Stomach (tissue), 8 donors: ENCODE measurements at regions not wholly inside any gene's neighbourhood (a gene's known extent, or its start where the extent isn't known, plus 50 kb on each side); places are given as distances from the start of the nearest gene placed in this dataset.
A peak's percentile ranks its signal among the peaks of the same experiment; 100 is the strongest.

Experiments
- DNase-seq, 2 donors: peaks; one replicate each; pipeline versions ENCODE4 v3.0.0 to v3.0.0-alpha.2; 2013 to 2019
- H3K27ac ChIP-seq, 5 donors: fragments of 200-600 bp in 4 of 5; sonication (generic) in 4 of 5; one replicate each; pipeline ENCODE4 v1.5.1; 2013 to 2019; ENCODE audit warnings: mild to moderate bottlenecking in 1 of 5, moderate library complexity in 1 of 5
- H3K27me3 ChIP-seq, 3 donors: fragments of 200-600 bp; sonication (generic); one replicate each; pipeline ENCODE4 v1.5.1; 2017 to 2019; ENCODE audit warnings: mixed run types in 1 of 3
- H3K36me3 ChIP-seq, 4 donors: fragments of 200-600 bp; sonication (generic); 1 replicate in 3 of 4; 2 replicates in 1 of 4; pipeline ENCODE4 v1.5.1; 2016 to 2019
- H3K4me1 ChIP-seq, 4 donors: fragments of 200-600 bp; sonication (generic); one replicate each; pipeline ENCODE4 v1.5.1; 2016 to 2019
- H3K4me3 ChIP-seq, 4 donors: fragments of 200-600 bp; sonication (generic) in 3 of 4; one replicate each; pipeline ENCODE4 v1.5.1; 2016 to 2019; ENCODE audit warnings: mild to moderate bottlenecking in 1 of 4
- H3K9me3 ChIP-seq, 4 donors: fragments of 200-600 bp; sonication (generic); one replicate each; pipeline ENCODE4 v1.5.1; 2016 to 2019
- EP300 ChIP-seq: sonication (generic); formaldehyde crosslinking; IDR thresholded peaks from one replicate; pipeline ENCODE4 v1.6.1; 2017; ENCODE audit warnings: antibody characterized with exemption
- POLR2A ChIP-seq, 4 donors: fragments of 450-650 bp; IDR thresholded peaks; one replicate each; pipeline ENCODE4 v1.6.1; 2016; ENCODE audit warnings: antibody characterized with exemption in 4 of 4, control low read depth in 2 of 4, mild to moderate bottlenecking in 1 of 4, moderate library complexity in 1 of 4
- POLR2AphosphoS5 ChIP-seq, 3 donors: sonication (generic); formaldehyde crosslinking; IDR thresholded peaks; one replicate each; pipeline ENCODE4 v1.6.1; 2016; ENCODE audit warnings: antibody characterized with exemption in 3 of 3
- whole genome bisulfite sequencing, 5 donors: extraction: QIAGEN DNeasy Blood & Tissue Kit in 3 of 5; methylation state at CpG; one replicate each; pipeline versions ENCODE4 v1.1.5 to v1.1.7; 2013 to 2018; 5-methylcytosine and 5-hydroxymethylcytosine counted together
- intact Hi-C: fragments of 100-400 bp; cut with DNase I; formaldehyde crosslinking; loops from one replicate; pipeline ENCODE4 v1.15.1; 2023; ENCODE audit warnings: low total_unique reads
- TF ChIP-seq, protein P1 (sequence below), 7 experiments: fragments of 450-650 bp in 4 of 7; fragments of 200-600 bp in 3 of 7; sonication (generic) in 3 of 7; IDR thresholded peaks; one replicate each; pipeline ENCODE4 v1.5.1; 2016 to 2019; ENCODE audit warnings: antibody characterized with exemption in 7 of 7, control low read depth in 2 of 7, mild to moderate bottlenecking in 1 of 7
- donor health status: healthy with polysubstance abuse.
- donor health status: Bipolar disorder and iron deficiency.
- donor health status: healthy.

DNA sequence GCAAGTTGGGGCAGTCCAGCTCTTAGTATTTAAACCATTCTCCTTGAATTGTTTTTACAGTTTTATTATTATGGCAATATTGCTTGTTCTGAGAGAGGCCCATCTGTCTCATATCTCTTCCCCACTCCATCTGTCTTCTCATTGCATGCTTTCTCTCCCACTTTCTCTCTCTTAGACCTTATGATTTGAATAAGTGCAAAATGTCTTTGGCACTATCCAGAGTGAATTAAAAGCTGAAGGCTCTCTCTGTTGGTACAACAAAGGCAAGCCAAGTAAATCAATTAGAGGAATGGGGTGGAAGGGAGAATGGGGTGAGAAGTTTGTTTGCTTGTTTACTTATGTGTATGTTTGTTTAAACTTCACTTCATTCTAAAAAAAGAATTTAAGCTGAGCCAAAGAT, 195.3 kb upstream of the RFX3 start:
- intact Hi-C loops, result no loop called here
- Histone ChIP-seq H3K27ac (no peak overlapping the region), H3K9me3 (no peaks in the 10 kb centered on the region), H3K36me3 (no peaks in the 10 kb centered on the region), H3K4me3 (no peak overlapping the region), H3K27me3 (no peaks in the 10 kb centered on the region), H3K4me1 (no peaks in the 10 kb centered on the region)
- no peak for DNase-seq
- TF ChIP-seq POLR2A (IDR thresholded peaks at IDR 0.05) (no peak), POLR2AphosphoS5 (IDR thresholded peaks at IDR 0.05) (no peak), EP300 (no peak)
- TF ChIP-seq, protein P1, sequence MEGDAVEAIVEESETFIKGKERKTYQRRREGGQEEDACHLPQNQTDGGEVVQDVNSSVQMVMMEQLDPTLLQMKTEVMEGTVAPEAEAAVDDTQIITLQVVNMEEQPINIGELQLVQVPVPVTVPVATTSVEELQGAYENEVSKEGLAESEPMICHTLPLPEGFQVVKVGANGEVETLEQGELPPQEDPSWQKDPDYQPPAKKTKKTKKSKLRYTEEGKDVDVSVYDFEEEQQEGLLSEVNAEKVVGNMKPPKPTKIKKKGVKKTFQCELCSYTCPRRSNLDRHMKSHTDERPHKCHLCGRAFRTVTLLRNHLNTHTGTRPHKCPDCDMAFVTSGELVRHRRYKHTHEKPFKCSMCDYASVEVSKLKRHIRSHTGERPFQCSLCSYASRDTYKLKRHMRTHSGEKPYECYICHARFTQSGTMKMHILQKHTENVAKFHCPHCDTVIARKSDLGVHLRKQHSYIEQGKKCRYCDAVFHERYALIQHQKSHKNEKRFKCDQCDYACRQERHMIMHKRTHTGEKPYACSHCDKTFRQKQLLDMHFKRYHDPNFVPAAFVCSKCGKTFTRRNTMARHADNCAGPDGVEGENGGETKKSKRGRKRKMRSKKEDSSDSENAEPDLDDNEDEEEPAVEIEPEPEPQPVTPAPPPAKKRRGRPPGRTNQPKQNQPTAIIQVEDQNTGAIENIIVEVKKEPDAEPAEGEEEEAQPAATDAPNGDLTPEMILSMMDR (IDR thresholded peaks at IDR 0.05), result no peak

DNA sequence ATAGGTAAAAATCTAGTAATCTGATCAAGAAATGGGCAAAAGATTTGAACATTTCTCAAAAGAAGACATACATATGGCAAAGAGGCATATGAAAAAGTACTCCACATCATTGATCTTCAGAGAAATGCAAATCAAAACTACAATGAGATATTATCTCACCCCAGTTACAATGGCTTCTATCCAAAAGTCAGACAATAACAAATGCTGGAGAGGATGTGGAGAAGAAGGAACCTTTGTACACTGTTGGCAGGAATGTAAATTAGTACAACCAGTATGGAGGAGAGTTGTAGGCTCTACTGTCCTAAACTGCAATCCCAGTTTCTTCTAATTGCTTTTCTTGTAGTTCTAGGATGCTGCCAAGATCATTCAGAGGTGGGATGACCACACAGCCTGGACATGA, 193.5 kb upstream of the RFX3 start:
- Histone ChIP-seq H3K4me3 (no peak overlapping the region), H3K36me3 (no peaks in the 10 kb centered on the region), H3K9me3 (no peaks in the 10 kb centered on the region), H3K27ac (no peak overlapping the region), H3K4me1 (no peaks in the 10 kb centered on the region), H3K27me3 (no peaks in the 10 kb centered on the region)
- no peak for DNase-seq
- intact Hi-C loops, result no loop called here
- TF ChIP-seq POLR2AphosphoS5 (IDR thresholded peaks at IDR 0.05), result no peak
- no peak for TF ChIP-seq EP300
- TF ChIP-seq, protein P1 (IDR thresholded peaks at IDR 0.05), result no peak
- TF ChIP-seq POLR2A (IDR thresholded peaks at IDR 0.05), result no peak

DNA sequence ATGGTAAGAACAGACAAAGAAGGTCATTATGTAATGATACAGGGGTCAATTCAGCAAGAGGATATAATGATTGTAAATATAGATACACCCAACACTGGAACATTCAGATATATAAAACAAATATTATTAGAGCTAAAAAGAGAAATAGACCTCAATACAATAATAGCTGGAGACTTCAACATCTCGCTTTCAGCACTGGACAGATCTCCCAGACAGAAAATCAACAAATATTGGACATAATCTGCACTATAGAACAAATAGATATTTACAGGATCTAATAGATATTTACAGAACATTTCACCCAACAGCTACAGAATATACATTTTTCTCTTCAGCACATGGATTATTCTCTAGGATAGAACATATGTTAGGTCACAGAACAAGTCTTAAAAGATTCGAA, 190.6 kb upstream of the RFX3 start:
- no peaks in the 10 kb centered on the region for H3K4me1 ChIP-seq
- DNase-seq, result no peak
- H3K4me3 ChIP-seq, result no peak overlapping the region
- no peaks in the 10 kb centered on the region for H3K9me3 ChIP-seq
- H3K36me3 ChIP-seq, result no peaks in the 10 kb centered on the region
- TF ChIP-seq, protein P1 (IDR thresholded peaks at IDR 0.05), result no peak
- TF ChIP-seq POLR2A (IDR thresholded peaks at IDR 0.05), result no peak
- TF ChIP-seq POLR2AphosphoS5 (IDR thresholded peaks at IDR 0.05), result no peak
- TF ChIP-seq EP300, result no peak
- H3K27me3 ChIP-seq, result no peaks in the 10 kb centered on the region
- no peak overlapping the region for H3K27ac ChIP-seq
- intact Hi-C loops, result no loop called here
- WGBS, 5 donors, result 47 to 81% (median 67%) methylated on average over 2 of the region's 2 CpGs

DNA sequence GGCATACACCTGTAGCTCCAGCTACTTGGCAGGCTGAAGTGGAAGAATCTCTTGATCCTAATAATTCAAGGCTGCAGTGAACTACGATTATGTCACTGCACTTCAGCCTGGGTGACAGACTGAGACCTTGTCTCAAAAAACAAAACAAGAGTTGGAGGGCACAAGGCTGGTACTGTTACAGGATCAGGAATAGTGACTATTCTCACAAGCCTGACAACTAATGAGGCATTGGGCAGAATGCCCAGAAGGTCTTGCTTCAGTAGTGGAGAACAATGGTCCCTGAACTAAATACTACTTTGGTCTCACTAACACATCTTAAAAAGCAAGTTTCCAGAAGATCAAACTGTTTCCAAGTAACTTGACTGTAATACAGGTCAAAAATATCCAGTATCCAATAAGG, 182.9 kb upstream of the RFX3 start:
- no peak overlapping the region for H3K27ac ChIP-seq
- intact Hi-C loops, result no loop called here
- no peaks in the 10 kb centered on the region for H3K4me1 ChIP-seq
- WGBS, 5 donors, result 34 to 67% (median 38%) methylated on average over 1 of the region's 1 CpG
- H3K36me3 ChIP-seq, result no peaks in the 10 kb centered on the region
- TF ChIP-seq POLR2A (IDR thresholded peaks at IDR 0.05), result no peak
- H3K4me3 ChIP-seq, result no peak overlapping the region
- no peaks in the 10 kb centered on the region for H3K27me3 ChIP-seq
- H3K9me3 ChIP-seq, result no peaks in the 10 kb centered on the region
- DNase-seq, result peak in 1 of 2 donors; percentile 59

DNA sequence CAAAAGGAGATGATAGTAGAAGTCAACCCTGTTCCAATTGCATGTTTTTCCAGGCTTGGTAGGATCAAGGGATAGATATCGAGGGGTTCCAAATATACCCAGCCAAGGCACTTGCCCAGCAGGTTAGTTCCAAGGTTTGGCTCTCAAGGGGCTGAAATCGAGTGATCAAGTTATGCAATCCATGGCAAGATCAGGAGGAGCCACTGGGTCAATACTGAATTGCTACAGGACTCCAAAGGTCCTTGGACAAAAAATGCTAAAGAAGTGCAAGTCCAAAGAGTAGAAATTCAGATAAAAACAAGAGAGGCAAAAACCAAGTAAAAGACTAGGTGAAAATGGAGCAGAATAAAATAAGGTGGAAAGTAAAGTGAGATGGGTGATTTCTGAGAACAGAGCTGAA, 179.1 kb upstream of the RFX3 start:
- Histone ChIP-seq H3K9me3 (no peaks in the 10 kb centered on the region), H3K27ac (no peak overlapping the region), H3K36me3 (no peaks in the 10 kb centered on the region), H3K4me3 (no peak overlapping the region), H3K4me1 (no peaks in the 10 kb centered on the region), H3K27me3 (no peaks in the 10 kb centered on the region)
- TF ChIP-seq POLR2A (IDR thresholded peaks at IDR 0.05), result no peak
- TF ChIP-seq EP300, result no peak
- TF ChIP-seq, protein P1 (IDR thresholded peaks at IDR 0.05), result no peak
- no peak for TF ChIP-seq POLR2AphosphoS5 (IDR thresholded peaks at IDR 0.05)
- intact Hi-C loops, result no loop called here
- WGBS, 5 donors, result 76 to 89% (median 83%) methylated on average over 2 of the region's 2 CpGs
- DNase-seq, result no peak
